NCI-H2029 (cell line): ENCODE measurements at regions not wholly inside any gene's neighbourhood (a gene's known extent, or its start where the extent isn't known, plus 50 kb on each side); places are given as distances from the start of the nearest gene placed in this dataset.

ENCODE experiments used
- DNase-seq: peaks from one replicate; lab custom pipeline; 2025; lab: John Stamatoyannopoulos, UW

DNA sequence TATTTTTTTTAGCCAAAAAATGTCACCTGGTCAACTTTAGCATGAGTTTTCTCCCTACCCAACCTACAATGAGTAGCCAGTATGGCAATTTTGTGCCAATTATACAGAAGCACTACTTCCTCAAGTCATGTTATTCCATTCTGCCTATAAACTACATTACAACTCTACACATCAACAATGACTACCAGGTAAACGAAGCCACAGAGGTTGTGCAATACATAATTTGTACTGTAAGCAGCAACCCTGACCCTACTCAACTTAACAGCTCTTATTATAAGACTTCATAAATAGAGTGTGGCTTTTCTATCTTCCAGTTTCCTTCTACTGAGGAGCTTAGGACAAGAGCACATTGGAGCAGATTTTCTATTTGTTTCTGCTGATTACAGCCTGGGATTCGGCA lies 160.5 kb downstream of the HS3ST1 start:
- DNase-seq, result no peak

DNA sequence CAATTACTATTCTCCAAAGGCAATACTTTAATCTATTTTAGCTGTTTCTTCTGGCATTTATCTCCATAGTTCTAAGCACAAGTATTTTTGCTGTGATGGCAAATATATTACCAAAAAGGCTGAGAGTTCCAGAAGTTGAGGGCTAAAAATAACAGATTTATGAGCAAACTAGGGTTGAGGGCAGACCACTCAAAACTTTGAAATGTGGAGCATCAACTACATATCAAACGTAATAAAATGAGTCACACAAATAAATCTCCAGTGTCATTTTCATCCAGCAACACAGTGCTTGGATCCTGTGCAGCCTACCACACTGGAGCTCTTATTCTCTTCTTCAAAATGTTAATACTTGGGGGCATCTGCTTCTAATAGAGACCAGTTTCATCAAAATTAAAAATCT lies 163.9 kb downstream of the HS3ST1 start:
- DNase-seq, result no peak

DNA sequence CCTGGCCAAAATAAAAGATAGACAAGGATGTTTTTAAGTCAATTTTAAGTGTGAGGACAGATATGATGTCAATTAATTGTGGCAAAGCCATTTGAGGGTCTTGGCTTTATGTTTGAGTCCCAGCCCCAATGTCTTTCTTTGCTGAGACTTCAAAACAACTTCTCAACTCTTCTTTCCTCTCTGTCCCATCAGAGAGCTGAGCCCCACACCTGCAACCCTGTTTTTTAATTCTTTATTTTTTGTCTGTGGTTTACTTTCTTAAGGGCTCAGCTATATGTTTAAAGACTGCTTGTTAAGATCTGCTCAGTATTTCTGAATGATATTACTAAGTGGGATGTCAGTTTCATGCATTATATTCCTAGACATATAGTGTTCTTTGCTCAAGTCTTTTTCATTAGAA lies 164.3 kb downstream of the HS3ST1 start:
- no peak for DNase-seq

- no peak for DNase-seq
Measured at GRCh38 chr4:11263208-11263607, 165.5 kb downstream of the HS3ST1 start.

DNA sequence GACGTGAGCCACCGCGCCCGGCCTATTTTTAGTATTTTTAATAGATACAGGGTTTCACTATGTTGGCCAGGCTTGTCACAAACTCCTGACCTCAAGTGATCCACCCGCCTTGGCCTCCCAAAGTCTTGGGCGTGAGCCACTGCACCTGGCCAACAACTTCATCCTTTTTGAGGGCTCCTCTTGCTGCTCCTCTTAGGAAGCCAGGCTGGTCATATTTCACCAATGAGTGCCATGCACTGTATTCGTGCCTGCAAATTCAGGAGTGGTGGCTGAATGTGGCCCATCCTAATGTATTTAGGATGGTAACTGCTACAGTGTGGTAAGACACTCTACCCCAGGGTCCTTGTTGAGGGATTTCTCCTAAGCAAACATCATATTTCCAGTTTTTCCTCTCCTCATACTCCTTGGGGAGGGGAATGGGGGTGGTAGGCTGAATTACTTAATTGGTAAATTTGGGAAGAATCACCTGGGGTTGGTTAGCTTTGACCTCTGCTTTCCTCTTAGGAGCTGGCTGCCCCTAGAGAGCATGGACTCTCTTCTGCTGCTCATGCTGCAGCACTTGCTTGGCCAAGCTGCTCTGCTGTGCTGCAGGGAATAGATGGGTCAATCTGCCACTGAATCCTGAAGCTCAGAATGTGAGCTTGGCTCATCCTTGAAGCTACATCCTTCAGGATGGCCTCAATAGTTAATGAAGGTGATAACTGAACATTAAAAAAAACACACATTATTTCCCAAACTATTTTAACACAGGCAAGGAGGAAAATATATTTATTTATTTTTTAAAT lies 167.4 kb downstream of the HS3ST1 start:
- peak; percentile 49 for DNase-seq

GRCh38 chr4:11259837-11260236 lies 168.9 kb downstream of the HS3ST1 start:
- peak; percentile 86 for DNase-seq

- no peak for DNase-seq
Measured at GRCh38 chr4:11252149-11252548, 176.5 kb downstream of the HS3ST1 start.

GRCh38 chr4:11250510-11250909 lies 178.2 kb downstream of the HS3ST1 start:
- DNase-seq, result no peak

DNA sequence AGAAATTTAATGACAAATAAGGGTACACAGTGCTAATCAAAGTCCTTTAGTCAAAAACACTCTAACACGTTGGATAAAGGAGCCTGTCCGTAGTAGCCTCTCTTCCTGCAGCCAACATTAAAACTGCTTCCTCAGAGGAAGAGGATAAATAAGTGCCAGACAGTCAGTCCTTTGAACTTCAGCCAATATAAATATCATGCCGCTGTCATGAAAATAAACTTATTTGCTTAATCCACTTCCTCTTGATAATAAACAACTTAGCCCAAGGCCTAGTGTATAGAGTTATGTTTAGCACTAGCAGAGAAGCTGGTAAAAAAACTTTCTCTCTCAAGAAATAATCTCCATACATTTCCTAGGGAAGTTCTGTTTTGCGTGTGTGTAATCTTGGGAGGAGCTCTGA lies 196.7 kb downstream of the HS3ST1 start:
- peak; percentile 59 for DNase-seq

DNA sequence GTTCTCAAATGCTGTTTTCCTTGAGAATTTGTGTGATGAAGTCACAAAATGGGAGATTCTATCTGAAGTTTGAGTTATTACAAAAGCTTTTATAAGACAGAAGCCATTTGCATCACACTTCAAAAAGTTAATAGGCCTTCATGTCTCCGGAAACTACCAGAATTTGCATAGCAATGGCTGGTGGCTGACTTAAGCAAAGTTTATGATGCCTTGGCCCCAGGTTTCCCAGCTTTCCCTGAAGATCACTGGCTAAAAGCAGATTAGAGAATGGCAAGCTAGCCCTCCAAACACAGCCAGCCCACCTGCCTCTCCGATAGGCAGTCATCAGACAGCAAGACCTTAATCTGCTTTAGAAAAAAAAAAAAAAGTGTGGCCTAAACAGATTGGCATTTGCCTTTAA lies 197.8 kb downstream of the HS3ST1 start:
- DNase-seq, result no peak

GRCh38 chr4:11228530-11228929 lies 200.2 kb downstream of the HS3ST1 start:
- peak; percentile 66 for DNase-seq

- peak; percentile 63 for DNase-seq
Measured at GRCh38 chr4:11223311-11223710, 205.4 kb downstream of the HS3ST1 start.

- DNase-seq, result no peak
Measured at GRCh38 chr4:11218692-11219091, 210.0 kb downstream of the HS3ST1 start.

GRCh38 chr4:11216520-11216919 lies 212.2 kb downstream of the HS3ST1 start:
- no peak for DNase-seq

GRCh38 chr4:11214281-11214680 lies 214.4 kb downstream of the HS3ST1 start:
- no peak for DNase-seq

DNA sequence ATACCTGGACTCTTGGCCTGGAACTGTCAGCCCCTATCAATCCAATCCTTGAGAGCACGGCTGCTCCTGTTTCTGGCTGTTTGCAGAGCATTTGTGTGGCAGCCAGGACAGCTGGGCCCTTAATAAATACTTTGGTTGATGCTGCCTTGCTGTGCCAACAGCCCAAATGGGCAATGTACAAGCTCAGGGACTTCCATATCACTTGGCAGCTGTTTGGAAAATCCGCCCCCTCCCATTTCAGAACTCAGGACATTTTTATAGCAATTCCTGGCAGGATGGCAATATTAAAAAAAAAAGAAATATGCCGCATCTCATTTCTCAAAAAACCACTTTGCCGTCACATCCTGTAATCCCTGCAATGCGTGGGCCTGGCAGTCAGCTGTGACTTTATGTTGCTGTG lies 218.9 kb downstream of the HS3ST1 start:
- DNase-seq, result no peak

- no peak for DNase-seq
Measured at GRCh38 chr4:11201256-11201655, 227.4 kb downstream of the HS3ST1 start.

- no peak for DNase-seq
Measured at GRCh38 chr4:11198516-11199305, 230.0 kb downstream of the HS3ST1 start.

GRCh38 chr4:11197631-11198341 lies 230.9 kb downstream of the HS3ST1 start:
- no peak for DNase-seq

- DNase-seq, result no peak
Measured at GRCh38 chr4:11196927-11197522, 231.7 kb downstream of the HS3ST1 start.

DNA sequence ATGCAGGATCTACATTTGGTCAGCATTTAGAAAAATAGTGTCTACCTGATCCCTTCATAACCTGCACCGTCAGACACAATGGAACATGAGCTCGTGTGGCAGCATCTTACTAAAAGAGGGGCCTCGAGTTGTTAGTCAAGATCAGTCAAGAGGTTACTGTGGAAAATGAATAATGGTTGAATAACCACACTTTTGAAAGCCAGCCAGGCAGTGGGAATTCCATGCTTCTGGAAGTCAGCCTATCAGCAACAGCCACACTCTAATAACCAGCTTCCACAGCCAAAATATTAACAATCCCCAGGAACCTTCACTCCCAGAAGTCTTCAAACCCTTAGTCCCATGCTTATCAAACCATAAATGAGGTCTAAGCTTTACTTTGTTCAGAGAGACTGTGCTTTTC lies 234.3 kb downstream of the HS3ST1 start:
- DNase-seq, result peak; percentile 57

DNA sequence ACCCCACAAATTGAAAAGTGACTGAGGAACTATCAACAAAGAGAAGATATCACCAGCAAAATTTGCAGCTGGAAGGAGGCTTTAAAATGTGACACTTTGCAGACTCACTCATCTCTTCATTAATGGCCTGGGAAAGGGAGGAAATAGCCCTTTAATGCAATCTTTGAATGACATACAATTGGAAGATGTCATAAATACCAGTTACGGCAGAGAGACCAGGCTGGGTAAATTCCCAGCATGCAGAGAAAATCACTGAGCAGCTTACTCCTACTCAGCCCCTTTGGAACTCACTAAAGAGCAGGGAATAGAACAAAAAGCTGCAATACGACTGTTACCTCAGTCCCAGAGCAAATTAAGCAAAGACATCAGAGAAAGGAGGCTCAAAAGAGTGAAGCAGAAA lies 238.9 kb downstream of the HS3ST1 start:
- no peak for DNase-seq
